NB4 (cell line): ENCODE measurements at regions not wholly inside any gene's neighbourhood (a gene's known extent, or its start where the extent isn't known, plus 50 kb on each side); places are given as distances from the start of the nearest gene placed in this dataset.

Experiments used
- CTCF ChIP-seq: IDR thresholded peaks from one replicate; pipeline ENCODE4 v1.5.1; 2012; ENCODE audit warnings: low read depth, low read length
- MYC ChIP-seq: IDR thresholded peaks from 2 replicates; pipeline ENCODE4 v1.6.1; 2011; ENCODE audit warnings: low read depth, low read length
- POLR2A ChIP-seq: IDR thresholded peaks from 2 replicates; pipeline ENCODE4 v1.6.1; 2011; ENCODE audit warnings: mild to moderate bottlenecking; ENCODE audit not compliant: insufficient read length; ENCODE audit errors: extremely low read depth

- no peak for TF ChIP-seq POLR2A
- no peak for TF ChIP-seq CTCF
- no peak for TF ChIP-seq MYC
Observed at GRCh38 chr16:65604771-65605170, 482.9 kb upstream of the CDH11 start.
